ENCODE measurements at regions not wholly inside any gene's neighbourhood (a gene's known extent, or its start where the extent isn't known, plus 50 kb on each side); places are given as distances from the start of the nearest gene placed in this dataset.
"Not testable (repeated sequence)": the region's sequence is repeated elsewhere in the genome, so short reads cannot be mapped to it uniquely, and the experiment has no call there.

DNA sequence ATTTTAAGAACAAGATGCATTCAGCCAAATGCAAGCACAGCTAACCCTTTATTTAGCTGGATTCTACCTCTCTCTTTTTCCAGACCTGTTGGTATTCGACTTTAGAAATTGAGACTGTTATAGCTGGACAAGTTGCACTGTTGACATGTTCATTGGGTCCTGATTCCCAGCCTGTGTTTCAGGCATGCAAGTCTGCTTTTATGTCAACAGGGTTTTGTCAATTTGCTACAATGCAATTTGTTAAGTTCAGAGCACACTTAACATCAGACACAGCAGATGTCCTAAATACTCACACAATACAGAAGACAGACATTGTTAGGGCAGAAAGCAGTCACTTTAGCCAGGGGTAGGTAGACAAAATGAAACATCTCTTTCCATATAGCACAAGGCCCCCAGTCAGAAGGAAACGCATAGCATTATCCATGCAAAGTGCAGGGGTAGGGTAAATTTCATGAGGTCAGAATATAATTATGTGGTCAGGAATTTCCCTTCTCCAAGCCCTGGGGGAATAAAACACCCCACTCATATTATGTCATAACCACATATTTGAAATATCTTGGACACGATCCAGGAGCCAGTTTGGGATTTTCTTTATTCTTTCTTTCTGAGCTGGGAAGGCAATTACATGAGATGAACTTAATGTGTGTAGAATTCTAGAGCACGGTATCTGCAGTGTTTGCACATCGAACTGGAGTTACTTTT, 504.1 kb downstream of the NTRK3 start:
- DNase-seq (ENCODE audit: low read depth), result peak; percentile 96

DNA sequence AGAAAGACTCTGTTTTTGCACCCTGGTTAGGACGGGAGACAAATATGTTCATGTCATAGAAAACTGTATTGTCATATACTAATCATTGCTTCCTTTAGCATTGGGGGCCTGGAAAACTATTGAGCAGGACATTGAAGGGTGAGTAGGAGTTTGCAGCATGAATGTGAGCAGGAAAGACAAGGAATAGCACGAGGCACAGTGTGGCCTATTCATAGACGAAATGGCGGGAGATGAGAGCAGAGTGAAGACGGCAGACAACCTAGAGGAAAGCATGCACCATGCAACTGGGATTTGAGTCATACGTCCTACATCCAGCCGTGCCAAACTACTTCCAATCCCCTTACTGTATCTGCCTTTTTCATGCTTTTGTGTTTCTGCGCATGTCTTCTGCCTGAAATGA, 508.1 kb downstream of the NTRK3 start:
- no peak for DNase-seq (ENCODE audit: low read depth)

DNA sequence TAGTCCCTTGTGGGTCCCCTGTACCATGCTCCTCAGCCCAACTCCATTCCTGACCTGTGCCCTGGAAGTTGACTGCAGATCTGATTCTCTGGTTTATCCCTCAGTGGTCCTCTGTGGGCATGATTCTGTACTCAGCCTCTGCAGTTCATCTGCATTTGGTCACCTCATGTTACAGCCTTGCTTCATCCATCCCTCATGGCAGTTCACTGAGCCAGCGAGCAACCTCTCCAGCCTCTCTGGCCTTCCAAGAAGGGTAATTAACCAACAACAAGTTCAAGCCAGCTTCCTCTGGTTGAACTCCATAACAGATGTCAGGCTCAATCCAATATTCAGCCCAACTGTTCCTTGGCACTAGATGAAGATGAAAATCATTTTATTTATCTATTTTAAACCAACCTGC, 509.5 kb downstream of the NTRK3 start:
- no peak for DNase-seq (ENCODE audit: low read depth)

DNA sequence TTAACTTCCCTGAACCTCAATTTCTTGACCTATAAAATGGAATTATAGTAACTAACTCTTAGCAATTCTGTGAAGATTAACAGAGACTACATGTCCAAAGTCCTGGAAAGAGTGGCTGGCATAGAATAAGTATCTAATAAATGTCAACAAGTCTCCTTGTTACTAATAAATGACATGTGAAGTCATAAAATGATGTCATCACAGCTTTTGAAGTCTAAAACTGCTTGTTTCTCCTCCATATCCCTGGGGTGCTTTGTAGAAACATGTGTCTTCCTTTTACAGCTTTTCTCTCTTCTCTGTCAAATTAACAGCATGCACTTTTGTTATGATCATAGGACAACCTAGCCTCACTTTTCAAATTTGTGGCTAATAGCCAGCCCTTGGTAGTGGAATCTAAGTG, 510.2 kb downstream of the NTRK3 start:
- no peak for DNase-seq (ENCODE audit: low read depth)

DNA sequence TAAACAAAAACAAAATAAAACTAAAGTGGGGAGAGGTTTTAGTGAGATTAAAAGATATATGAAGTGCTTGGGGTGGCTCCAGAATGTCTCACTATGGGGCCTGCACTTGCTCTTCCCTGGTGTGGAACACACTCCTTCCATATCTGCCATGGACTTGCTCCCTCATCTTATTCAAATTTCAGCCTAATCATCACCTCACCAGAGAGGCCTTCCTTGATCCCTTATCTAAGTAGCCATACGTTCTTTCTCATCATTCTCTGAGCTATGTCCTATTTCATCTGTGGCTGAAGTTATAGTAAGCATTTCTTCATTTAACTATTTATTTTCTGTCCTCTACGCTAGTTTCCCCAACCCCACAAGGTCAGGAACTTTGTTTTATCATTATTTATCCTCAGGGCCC, 511.7 kb downstream of the NTRK3 start:
- DNase-seq (ENCODE audit: low read depth), result no peak

DNA sequence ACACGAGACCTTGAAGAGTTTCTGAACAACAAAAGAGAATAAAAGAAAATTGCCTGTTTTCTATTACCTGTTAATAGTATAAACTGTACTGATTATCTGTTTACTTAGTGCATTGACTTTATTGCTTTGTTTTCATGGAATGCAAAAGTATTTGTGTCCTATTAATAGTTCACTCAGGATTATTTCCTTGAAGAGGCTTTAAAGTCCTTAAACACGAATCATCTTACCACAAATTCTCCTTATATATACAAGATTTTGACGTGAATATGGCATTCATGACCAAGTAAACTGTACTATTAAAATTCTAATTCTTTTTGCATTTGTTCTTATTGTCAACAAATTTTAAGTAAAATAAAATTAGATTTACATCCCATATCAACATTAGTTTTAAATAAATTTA, 513.0 kb downstream of the NTRK3 start:
- DNase-seq (ENCODE audit: low read depth), result no peak

DNA sequence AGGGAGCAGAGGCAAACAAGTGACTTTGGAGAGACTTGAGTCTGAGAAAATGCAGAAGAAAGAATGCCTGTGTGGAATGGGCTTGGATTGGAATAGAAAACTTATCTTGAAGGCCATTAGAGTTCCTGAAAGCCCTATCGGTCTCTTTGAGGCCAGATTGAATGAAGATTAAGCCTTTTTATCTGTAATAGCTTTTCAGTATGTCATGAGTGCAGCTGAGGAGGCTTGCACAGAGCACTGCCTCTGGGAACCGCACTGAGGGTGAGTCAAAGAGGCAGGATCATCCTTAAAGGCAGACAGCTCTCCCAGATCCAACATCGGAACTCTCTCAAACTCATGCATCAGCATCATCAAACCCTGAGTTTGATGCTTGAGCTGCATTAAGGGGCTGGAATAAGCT, 515.2 kb downstream of the NTRK3 start:
- DNase-seq (ENCODE audit: low read depth), result no peak

DNA sequence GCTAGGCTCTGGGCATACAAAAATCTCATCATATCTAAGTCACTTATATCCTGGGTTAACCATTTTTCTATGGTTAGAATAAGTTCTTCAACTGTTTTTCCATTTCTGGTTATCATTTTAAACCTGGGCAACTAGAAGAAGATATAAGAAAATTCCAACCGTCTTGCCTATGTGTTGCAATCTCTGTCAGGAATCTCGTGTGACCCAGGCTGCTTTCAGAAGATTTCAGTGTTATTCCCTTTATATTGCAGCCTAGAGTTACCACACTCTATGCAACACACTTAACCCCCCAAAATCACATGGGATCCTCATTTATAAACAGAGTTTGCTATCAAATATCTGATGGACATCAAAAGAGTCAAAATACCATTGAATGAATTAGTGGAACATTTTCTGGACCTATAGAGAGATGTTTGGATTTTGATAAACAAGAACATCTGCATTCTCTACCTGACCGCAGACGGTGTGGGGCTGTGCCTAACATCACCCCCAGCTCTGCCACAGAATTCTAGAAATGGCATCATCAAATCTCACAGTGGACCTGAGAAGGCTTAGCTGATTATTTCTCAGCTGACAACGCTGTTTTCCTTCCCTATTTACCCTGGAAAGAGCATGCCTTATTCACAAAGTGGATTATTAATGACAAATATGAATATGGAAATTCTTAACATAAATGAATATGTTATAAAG, 515.7 kb downstream of the NTRK3 start:
- DNase-seq (ENCODE audit: low read depth), result no peak

DNA sequence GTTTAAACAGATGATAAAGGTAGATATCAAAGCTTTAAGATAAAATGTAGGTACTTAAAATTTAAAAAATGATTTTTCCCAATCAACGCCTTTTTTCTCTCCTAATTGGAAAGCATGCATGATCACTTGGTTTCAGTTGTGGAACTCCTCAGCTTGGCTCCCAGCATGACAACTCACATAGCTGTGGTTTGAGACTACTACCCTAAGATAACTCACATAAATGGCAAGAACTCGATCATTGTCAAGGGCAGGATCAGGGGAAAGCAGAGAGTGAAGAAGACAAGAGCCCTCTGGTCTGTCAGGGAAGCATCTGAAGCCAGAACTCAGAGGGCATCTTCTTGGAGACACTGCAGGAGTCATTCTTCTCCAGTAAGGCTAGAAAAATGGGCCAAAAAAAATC, 516.7 kb downstream of the NTRK3 start:
- DNase-seq (ENCODE audit: low read depth), result no peak

DNA sequence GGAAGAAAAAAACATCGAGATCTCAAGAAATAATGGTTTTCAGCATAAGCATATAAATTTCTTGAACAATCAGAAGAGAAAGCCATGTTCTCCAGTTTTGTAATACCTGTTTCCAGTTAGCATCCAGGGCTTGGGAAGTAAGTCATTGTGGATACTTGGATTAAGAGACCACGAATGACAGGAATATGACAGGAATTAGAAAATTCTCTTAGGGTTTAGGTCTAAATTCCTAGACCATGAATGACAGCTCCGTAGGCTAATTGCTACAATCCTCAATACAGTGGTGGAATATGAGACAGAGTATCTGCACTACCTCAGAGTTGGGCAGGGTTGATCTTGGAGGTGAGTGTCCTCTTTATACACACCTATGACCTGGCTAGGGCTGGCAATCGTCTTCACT, 517.5 kb downstream of the NTRK3 start:
- DNase-seq (ENCODE audit: low read depth), result no peak

DNA sequence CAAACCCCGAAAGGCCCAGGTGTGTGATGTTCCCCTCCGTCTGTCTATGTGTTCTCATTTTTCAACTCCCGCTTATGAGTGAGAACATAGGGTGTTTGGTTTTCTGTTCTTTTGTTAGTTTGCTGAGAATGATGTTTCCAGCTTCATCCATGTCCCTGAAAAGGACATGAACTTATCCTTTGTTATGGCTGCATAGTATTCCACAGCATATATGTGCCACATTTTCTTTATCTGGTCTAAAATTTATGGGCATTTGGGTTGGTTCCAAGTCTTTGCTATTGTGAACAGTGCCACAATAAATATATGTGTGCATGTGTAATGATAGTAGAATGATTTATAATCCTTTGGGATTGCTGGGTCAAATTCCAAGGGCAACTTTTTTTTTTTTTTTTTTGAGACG, 519.1 kb downstream of the NTRK3 start:
- DNase-seq (ENCODE audit: low read depth), result not testable (repeated sequence)

DNA sequence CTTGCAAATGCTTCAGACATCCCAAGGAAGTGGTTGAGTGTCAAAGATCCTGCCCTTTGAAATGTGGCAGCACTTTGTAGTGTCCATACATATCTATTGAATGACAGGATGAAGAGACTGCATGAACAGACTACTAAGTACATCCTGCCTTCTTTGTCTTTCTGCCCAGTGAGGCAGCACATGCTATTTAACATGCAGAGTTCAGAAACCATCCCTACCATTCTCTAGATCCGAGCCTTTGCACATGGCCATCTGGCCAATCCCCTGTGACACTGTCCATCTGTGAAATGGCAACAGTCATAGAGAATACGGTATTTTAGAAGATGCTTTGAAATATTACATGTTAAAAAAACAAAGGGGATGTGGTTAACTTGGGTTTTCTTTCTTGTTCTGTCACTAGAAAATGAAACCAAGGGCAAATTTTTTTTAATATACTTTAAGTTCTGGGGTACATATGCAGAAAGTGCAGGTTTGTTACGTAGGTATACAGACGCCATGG, 519.6 kb downstream of the NTRK3 start:
- DNase-seq (ENCODE audit: low read depth), result no peak

DNA sequence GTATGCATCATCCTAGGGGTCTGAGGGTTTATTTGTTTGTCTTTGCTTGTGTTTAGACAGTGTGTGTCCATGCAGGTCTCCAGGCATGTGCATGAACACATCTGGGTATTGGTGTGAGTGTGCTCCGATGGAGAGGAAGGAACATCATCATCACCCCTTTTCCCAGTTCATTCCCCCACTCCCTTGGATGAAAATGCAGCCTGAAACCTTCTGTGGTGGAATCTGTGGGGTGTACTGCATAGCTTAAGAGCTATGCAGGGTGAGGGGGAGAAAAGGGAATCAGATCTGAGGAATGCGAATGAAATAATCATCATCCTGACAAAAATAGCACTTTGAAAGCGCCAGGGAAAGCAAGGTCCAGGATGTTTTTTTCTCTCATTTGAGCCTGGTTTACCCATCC, 520.1 kb downstream of the NTRK3 start:
- DNase-seq (ENCODE audit: low read depth), result peak; percentile 45

DNA sequence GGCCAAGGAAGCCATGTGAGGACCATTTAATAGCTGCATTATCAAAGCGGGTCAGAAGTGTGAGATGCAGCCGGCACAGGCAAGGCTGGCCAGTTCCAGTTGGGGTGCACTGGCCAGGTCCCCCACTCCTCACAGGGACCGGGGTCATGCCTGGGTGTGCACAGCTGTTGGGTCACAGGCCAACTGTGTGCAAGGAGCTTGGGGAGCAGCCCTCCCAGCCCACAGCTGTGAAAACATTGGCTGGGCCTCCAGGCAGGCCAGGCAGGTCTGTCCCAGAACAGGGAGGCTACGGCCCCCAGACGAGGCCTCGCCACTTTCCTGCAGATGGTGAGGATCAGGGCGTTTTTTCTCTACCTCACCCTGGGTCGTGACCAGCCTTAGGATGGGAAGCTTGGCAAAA, 521.0 kb downstream of the NTRK3 start:
- no peak for DNase-seq (ENCODE audit: low read depth)

DNA sequence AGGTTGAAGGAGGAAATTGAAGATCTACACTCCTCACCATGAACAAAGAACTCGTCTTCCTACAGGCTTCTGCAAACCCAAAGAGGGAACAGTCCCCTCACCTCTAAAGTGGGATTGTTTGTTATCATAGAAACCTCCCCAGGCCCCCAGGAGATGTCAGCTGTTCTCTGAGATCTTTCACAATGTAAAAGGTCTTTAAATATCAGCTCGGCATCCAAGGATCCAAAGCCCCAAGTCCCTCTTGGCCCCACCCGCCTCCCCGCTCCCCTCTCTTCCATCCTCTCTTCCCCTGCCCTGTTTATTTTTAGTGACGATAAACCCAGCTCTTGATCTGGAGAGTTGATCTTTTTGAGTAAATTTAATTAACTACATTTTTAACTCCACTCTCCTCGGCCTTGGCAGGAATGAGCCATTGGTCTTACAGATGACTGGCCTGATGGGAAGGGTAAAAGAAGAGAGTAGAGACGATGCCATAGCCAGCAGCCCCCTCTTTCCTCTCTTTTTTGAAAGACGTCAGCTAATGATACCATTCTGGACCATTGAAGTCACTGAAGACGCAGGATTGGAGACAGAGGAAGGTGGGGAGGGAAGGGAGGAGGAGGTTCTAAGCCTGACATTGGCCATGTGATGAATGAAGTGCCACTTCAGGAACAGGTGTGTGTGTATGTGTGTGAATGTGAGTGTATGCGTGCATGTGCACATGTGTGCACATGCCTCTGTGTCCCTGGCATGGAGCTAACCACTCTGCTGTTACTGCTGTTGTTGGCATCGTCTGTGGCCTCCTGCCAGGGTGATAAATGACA, 521.8 kb downstream of the NTRK3 start:
- DNase-seq (ENCODE audit: low read depth), result no peak

DNA sequence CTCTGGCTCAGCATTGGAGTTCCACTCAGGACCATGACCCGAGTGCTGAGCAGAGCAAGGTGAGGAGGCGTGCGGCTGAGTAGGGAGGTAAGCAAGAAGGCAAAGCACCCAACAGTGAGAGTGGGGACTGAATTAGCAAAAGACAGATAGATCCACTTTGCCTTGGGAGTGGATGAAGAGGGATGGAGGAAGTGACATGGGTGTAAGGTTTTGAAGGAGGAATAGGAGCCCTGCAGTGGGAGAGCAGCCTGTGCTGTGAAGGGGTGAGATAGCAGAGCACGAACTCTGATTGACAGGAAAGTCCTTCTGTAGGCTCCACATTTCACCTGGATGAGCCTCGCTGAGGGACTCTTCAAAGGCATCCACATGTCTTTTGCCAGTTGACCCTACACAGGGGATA, 522.6 kb downstream of the NTRK3 start:
- DNase-seq (ENCODE audit: low read depth), result no peak

DNA sequence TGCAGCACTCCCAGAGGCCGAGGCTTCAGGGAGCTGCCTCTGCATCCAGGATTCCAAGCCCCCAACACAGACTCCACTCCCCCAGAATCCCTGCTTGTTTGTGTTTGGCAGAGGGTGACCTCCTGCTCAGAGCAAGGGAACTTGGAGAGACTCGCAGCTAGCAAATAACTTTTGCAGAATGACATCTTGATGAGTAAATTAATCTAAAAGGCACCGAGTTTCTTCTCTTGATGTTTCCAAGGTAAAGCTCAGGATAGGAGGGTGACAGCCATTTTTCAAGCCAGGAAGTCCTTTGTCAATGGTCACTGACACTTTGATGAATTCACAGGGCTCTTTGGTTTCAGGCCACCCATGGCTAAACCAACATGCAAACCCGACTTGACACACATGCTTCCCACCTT, 523.0 kb downstream of the NTRK3 start:
- no peak for DNase-seq (ENCODE audit: low read depth)

DNA sequence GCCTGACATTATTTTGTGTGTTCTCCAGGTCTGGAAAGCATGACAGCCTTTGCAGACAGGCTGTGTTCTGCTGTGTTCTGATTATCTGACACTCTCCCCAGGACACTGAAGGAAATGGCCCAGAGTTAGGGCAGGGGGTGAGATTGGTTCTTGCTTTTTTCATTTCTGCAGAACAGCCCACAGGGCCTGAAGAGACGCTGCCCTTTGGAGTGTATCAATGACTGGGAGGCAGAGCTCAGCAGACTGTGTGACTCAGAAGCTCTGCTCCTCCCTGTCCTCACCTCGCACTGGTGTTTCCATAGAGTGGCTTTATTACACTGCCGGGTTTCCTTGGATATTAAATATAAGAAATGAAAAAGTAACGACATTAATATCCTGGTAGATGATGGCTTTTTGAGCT, 523.6 kb downstream of the NTRK3 start:
- DNase-seq (ENCODE audit: low read depth), result no peak

DNA sequence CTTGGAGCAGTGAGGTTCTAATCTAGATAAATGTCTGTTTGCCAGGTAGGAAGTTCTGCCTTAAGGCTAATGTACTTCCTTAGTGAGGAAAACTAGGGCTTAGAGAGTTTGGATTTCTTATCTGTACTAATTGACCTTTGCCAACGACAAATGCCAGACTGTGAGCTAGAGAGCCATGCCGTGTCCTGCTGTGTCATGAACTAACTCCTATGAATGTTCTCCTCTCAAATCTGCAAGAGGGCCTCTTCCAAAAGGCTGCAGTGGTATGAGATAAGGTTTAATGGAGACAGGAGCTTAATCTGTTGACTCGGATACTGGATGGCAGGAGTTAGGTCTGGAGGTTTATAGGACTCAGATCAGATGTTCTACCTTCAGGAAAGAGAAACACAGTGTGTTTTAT, 524.9 kb downstream of the NTRK3 start:
- no peak for DNase-seq (ENCODE audit: low read depth)

DNA sequence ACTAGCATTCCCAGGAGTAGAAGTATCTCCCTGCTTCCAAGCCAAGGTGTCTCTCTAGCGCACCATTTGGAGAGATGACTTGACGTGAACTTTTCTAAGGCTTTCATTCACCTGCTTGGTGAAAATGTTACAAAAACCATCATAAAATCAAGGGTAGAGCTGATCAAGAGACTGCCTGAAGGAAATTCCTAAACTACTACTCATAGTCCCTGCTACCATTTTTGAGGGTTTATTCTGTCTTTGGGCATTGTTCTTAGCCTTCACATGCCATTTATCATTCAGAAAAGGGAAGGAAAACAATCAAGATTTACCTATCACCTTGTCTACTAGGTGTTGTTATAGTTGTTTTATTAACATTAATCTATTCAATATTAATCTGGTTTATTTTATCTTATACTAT, 525.8 kb downstream of the NTRK3 start:
- DNase-seq (ENCODE audit: low read depth), result no peak

DNA sequence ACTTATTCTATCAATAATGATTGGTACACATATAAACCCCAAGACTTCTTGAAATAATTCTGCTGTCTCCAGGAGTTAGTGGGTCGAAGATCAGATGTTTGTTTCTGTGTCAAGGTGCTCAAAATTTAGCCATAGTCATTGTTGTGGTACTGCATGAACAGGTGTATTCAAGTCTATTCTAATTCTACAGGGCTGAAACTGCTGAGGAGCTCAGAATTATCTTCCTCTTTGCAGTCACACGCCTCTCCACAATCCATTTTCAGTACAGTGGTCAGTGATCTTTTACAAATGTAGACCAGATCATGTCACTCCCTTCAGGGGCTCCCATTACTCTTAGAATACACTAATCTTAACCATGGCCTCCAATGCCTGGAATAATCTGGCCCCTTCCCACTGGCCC, 527.5 kb downstream of the NTRK3 start:
- no peak for DNase-seq (ENCODE audit: low read depth)

DNA sequence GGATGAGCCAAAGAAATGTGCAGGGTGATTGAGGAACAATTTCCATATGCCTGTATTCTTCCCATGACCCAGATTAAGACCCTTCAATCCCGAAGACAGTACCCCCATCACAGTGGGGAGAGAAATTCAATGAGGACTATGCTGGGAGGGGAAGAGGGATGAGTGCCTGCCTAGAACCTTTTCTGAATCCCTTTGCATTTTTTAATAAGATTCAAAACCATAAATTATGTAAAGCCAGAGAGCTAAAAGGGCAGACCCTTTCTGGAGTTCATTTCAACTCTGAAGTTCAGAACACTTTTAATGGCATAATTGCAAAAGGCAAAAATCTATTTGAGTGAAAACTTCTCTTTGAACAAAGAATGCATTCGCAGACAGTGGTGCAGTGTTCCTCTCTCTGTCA, 529.5 kb downstream of the NTRK3 start:
- no peak for DNase-seq (ENCODE audit: low read depth)

DNA sequence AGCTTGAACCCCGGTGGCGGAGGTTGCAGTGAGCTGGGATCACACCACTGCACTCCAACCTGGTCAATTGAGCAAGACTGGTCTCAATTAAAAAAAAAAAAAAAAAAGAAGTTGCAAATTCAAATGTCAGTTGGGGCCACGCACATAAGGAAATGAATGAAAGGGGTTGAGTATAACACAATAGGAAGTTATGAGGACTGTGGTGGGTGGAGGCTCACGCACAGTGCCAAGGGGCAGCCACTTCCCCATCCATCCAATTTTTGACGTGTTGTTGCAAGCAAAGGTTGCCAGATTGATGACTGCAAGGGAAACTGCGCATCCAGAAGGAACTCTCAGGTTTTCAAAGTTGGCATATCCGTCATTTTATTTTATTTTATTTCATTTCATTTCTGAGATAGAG, 532.2 kb downstream of the NTRK3 start:
- no peak for DNase-seq (ENCODE audit: low read depth)

Data from HS-27A (cell line).